ENCODE measurements at regions not wholly inside any gene's neighbourhood (a gene's known extent, or its start where the extent isn't known, plus 50 kb on each side); places are given as distances from the start of the nearest gene placed in this dataset.

- no peak for DNase-seq (ENCODE audit: low read depth)
These were observed 517.4 kb upstream of the ZMIZ1 start for GRCh38 chr10:78551184-78552005.

- no peak for DNase-seq (ENCODE audit: low read depth)
These were observed 516.4 kb upstream of the ZMIZ1 start for GRCh38 chr10:78552261-78552811.

GRCh38 chr10:78553792-78554191 lies 515.0 kb upstream of the ZMIZ1 start:
- no peak for DNase-seq (ENCODE audit: low read depth)

GRCh38 chr10:78555128-78555527 lies 513.6 kb upstream of the ZMIZ1 start:
- no peak for DNase-seq (ENCODE audit: low read depth)

GRCh38 chr10:78556705-78557432 lies 511.9 kb upstream of the ZMIZ1 start:
- DNase-seq (ENCODE audit: low read depth), result no peak

- no peak for DNase-seq (ENCODE audit: low read depth)
These were observed 511.3 kb upstream of the ZMIZ1 start for GRCh38 chr10:78557433-78557925.

- no peak for DNase-seq (ENCODE audit: low read depth)
These were observed 509.0 kb upstream of the ZMIZ1 start for GRCh38 chr10:78559661-78560340.

GRCh38 chr10:78560341-78560688 lies 508.5 kb upstream of the ZMIZ1 start:
- no peak for DNase-seq (ENCODE audit: low read depth)

GRCh38 chr10:78563314-78563713 lies 505.5 kb upstream of the ZMIZ1 start:
- no peak for DNase-seq (ENCODE audit: low read depth)

GRCh38 chr10:78565841-78566240 lies 502.9 kb upstream of the ZMIZ1 start:
- DNase-seq (ENCODE audit: low read depth), result no peak

- no peak for DNase-seq (ENCODE audit: low read depth)
These were observed 502.3 kb upstream of the ZMIZ1 start for GRCh38 chr10:78566284-78567111.

- DNase-seq (ENCODE audit: low read depth), result no peak
These were observed 500.9 kb upstream of the ZMIZ1 start for GRCh38 chr10:78567680-78568455.

- DNase-seq (ENCODE audit: low read depth), result no peak
These were observed 500.1 kb upstream of the ZMIZ1 start for GRCh38 chr10:78568620-78569019.

- DNase-seq (ENCODE audit: low read depth), result no peak
These were observed 498.0 kb upstream of the ZMIZ1 start for GRCh38 chr10:78570633-78571235.

GRCh38 chr10:78571286-78571685 lies 497.5 kb upstream of the ZMIZ1 start:
- DNase-seq (ENCODE audit: low read depth), result no peak

GRCh38 chr10:78571891-78572290 lies 496.9 kb upstream of the ZMIZ1 start:
- no peak for DNase-seq (ENCODE audit: low read depth)

GRCh38 chr10:78572565-78572964 lies 496.2 kb upstream of the ZMIZ1 start:
- DNase-seq (ENCODE audit: low read depth), result no peak

GRCh38 chr10:78574547-78574946 lies 494.2 kb upstream of the ZMIZ1 start:
- DNase-seq (ENCODE audit: low read depth), result no peak

- no peak for DNase-seq (ENCODE audit: low read depth)
These were observed 493.4 kb upstream of the ZMIZ1 start for GRCh38 chr10:78575400-78575799.

- DNase-seq (ENCODE audit: low read depth), result no peak
These were observed 492.5 kb upstream of the ZMIZ1 start for GRCh38 chr10:78576276-78576675.
